CD14-positive monocyte (primary cell): ENCODE measurements at regions not wholly inside any gene's neighbourhood (a gene's known extent, or its start where the extent isn't known, plus 50 kb on each side); places are given as distances from the start of the nearest gene placed in this dataset.

Experiments
- DNase-seq, 3 donors: peaks; one replicate each; pipeline ENCODE4 v3.0.0-alpha.2; 2011 to 2022
- H2AFZ ChIP-seq: 2 replicates; pipeline ENCODE4 v1.6.0; 2012; ENCODE audit warnings: mild to moderate bottlenecking, low read depth, low read length, inconsistent platforms; ENCODE audit not compliant: insufficient read depth, poor library complexity, severe bottlenecking
- H3K27ac ChIP-seq, 2 donors: 1 replicate in 1 of 2; 2 replicates in 1 of 2; pipeline ENCODE4 v1.5.1; 2012 to 2013; ENCODE audit warnings: low read length in 2 of 2, control low read depth in 1 of 2, inconsistent platforms in 1 of 2, low read depth in 1 of 2, mild to moderate bottlenecking in 1 of 2
- H3K27me3 ChIP-seq, 2 donors: one replicate each; pipeline versions ENCODE4 v1.6.0 to v1.6.1; 2011 to 2013; ENCODE audit warnings: low read length in 2 of 2; ENCODE audit not compliant: control insufficient read depth in 2 of 2, insufficient read depth in 2 of 2
- H3K36me3 ChIP-seq, 2 donors: replicated peaks in 1 of 2; 1 replicate in 1 of 2; 2 replicates in 1 of 2; pipeline versions ENCODE4 v1.5.1 to v1.6.1; 2012 to 2013; ENCODE audit warnings: low read length in 2 of 2, control low read depth in 1 of 2, inconsistent platforms in 1 of 2, mild to moderate bottlenecking in 1 of 2; ENCODE audit not compliant: insufficient read depth in 2 of 2, control insufficient read depth in 1 of 2
- H3K4me1 ChIP-seq, 2 donors: 1 replicate in 1 of 2; 2 replicates in 1 of 2; pipeline versions ENCODE4 v1.5.1 to v1.6.1; 2012 to 2013; ENCODE audit warnings: low read length in 2 of 2, control low read depth in 1 of 2, inconsistent platforms in 1 of 2, mild to moderate bottlenecking in 1 of 2, moderate library complexity in 1 of 2; ENCODE audit not compliant: insufficient read depth in 2 of 2, control insufficient read depth in 1 of 2
- H3K4me2 ChIP-seq: replicated peaks from 2 replicates; pipeline ENCODE3; 2012; ENCODE audit warnings: low read length, moderate library complexity, mild to moderate bottlenecking; ENCODE audit not compliant: poor library complexity, severe bottlenecking; ENCODE audit errors: extremely low read depth
- H3K4me3 ChIP-seq, 3 experiments: fragments of 200-600 bp in 1 of 3; sonication (generic) in 1 of 3; replicated peaks in 1 of 3; 1 replicate in 2 of 3; 2 replicates in 1 of 3; pipeline ENCODE4 v1.5.1; 2011 to 2013; ENCODE audit warnings: low read length in 3 of 3, mild to moderate bottlenecking in 3 of 3, control low read depth in 2 of 3, low read depth in 2 of 3, inconsistent platforms in 1 of 3, moderate library complexity in 1 of 3
- H3K79me2 ChIP-seq: 2 replicates; pipeline ENCODE4 v1.6.0; 2012; ENCODE audit warnings: mild to moderate bottlenecking, control low read depth, inconsistent platforms, low read length, moderate library complexity; ENCODE audit not compliant: insufficient read depth
- H3K9ac ChIP-seq: 2 replicates; pipeline ENCODE4 v1.6.0; 2017; ENCODE audit warnings: low read length, mild to moderate bottlenecking; ENCODE audit not compliant: insufficient read depth, poor library complexity, severe bottlenecking
- H3K9me3 ChIP-seq, 2 donors: replicated peaks in 1 of 2; 1 replicate in 1 of 2; 2 replicates in 1 of 2; pipeline versions ENCODE4 v1.5.1 to v1.6.1; 2012 to 2013; ENCODE audit warnings: low read length in 2 of 2, control low read depth in 1 of 2; ENCODE audit not compliant: control insufficient read depth in 1 of 2, insufficient read depth in 1 of 2
- H4K20me1 ChIP-seq: 2 replicates; pipeline ENCODE4 v1.6.0; 2012; ENCODE audit warnings: mild to moderate bottlenecking, low read length, control low read depth, moderate library complexity; ENCODE audit not compliant: insufficient read depth
- H3K27ac Mint-ChIP-seq, 7 donors: one replicate each; pipeline ENCODE4 v1.8.0; 2020; ENCODE audit warnings: mild to moderate bottlenecking in 7 of 7, mixed read lengths in 7 of 7, moderate library complexity in 6 of 7, inconsistent platforms in 2 of 7
- H3K27me3 Mint-ChIP-seq, 3 donors: one replicate each; pipeline ENCODE4 v1.8.0; 2021 to 2022; ENCODE audit warnings: low read depth in 3 of 3, mild to moderate bottlenecking in 3 of 3, mixed read lengths in 3 of 3, moderate library complexity in 3 of 3, inconsistent platforms in 1 of 3
- H3K36me3 Mint-ChIP-seq, 2 donors: one replicate each; pipeline ENCODE4 v1.8.0; 2020; ENCODE audit warnings: mixed read lengths in 2 of 2, inconsistent platforms in 1 of 2, mild to moderate bottlenecking in 1 of 2
- H3K4me1 Mint-ChIP-seq: one replicate; pipeline ENCODE4 v1.8.0; 2020; ENCODE audit warnings: mild to moderate bottlenecking, mixed read lengths
- H3K4me3 Mint-ChIP-seq, 2 donors: one replicate each; pipeline ENCODE4 v1.8.0; 2020; ENCODE audit warnings: mild to moderate bottlenecking in 2 of 2, mixed read lengths in 2 of 2, moderate library complexity in 1 of 2
- H3K9me3 Mint-ChIP-seq, 7 donors: one replicate each; pipeline ENCODE4 v1.8.0; 2020 to 2022; ENCODE audit warnings: mixed read lengths in 7 of 7, mild to moderate bottlenecking in 6 of 7, moderate library complexity in 6 of 7, inconsistent platforms in 2 of 7
- CTCF ChIP-seq: fragments of 200-600 bp; IDR thresholded peaks from one replicate; pipeline ENCODE4 v1.8.0; 2022; ENCODE audit warnings: antibody characterized with exemption, mild to moderate bottlenecking
- WGBS: methylation state at CpG from one replicate; pipeline ENCODE4 v1.1.5; 2013; ENCODE audit warnings: missing lambda C conversion rate; ENCODE audit not compliant: insufficient coverage; 5-methylcytosine and 5-hydroxymethylcytosine counted together
- intact Hi-C, 2 donors: fragments of 100-400 bp; cut with micrococcal nuclease; formaldehyde crosslinking; loops; one replicate each; pipeline versions ENCODE4 v1.15.0 to v1.15.1; 2023

- no peak overlapping the region for H2AFZ ChIP-seq
- no peak overlapping the region for H3K27ac Mint-ChIP-seq
- no peaks in the 10 kb centered on the region for H3K79me2 ChIP-seq
- peaks cover 8 to 16% (median 9%) of the 10 kb centered on the region in 3 donors for H3K27me3 Mint-ChIP-seq
- no peaks in the 10 kb centered on the region for H3K27me3 ChIP-seq
- H3K27ac ChIP-seq, result no peak overlapping the region
- intact Hi-C loops, result no loop called here
- peaks cover 3% of the 10 kb centered on the region for H3K4me1 Mint-ChIP-seq
- no peak for DNase-seq
- no peak overlapping the region for H3K4me2 ChIP-seq
- no peaks in the 10 kb centered on the region for H3K9me3 ChIP-seq
- no peaks in the 10 kb centered on the region for H3K36me3 ChIP-seq
- no peak overlapping the region for H3K4me3 Mint-ChIP-seq
- H4K20me1 ChIP-seq, result no peaks in the 10 kb centered on the region
- peaks cover 0 to 4% (median 0%) of the 10 kb centered on the region in 7 donors for H3K9me3 Mint-ChIP-seq
- H3K4me3 ChIP-seq, result no peak overlapping the region
- WGBS, result 100% methylated on average over 1 of the region's 2 CpGs
- H3K36me3 Mint-ChIP-seq, result no peaks in the 10 kb centered on the region
- TF ChIP-seq CTCF, result no peak
- no peaks in the 10 kb centered on the region for H3K4me1 ChIP-seq
- H3K9ac ChIP-seq, result no peak overlapping the region
Measured at GRCh38 chr1:203992440-203992839, 80.5 kb upstream of the SOX13 start.

DNA sequence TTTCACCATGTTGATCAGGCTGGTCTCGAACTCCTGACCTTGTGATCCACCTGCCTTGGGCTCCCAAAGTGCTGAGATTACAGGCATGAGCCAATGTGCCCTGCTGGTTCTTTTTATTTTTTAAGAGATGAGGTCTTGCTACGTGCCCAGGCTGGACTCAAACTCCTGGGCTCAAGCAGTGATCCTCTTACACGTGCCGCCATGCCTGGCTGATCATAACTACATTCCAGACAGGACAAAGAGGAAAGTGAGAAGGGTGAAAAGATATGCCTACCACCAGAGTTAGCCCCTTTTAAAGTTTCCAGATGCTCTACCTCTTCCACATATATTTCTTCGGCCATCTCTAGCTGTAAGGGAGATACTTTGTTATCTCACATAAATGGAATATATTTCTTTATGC, 79.7 kb upstream of the SOX13 start:
- no peak overlapping the region for H3K4me2 ChIP-seq
- peaks cover 0 to 4% (median 0%) of the 10 kb centered on the region in 7 donors for H3K9me3 Mint-ChIP-seq
- TF ChIP-seq CTCF, result no peak
- H3K27me3 ChIP-seq, result no peaks in the 10 kb centered on the region
- peaks cover 3% of the 10 kb centered on the region for H3K4me1 Mint-ChIP-seq
- no peak overlapping the region for H3K27ac ChIP-seq
- H4K20me1 ChIP-seq, result no peaks in the 10 kb centered on the region
- H3K4me3 ChIP-seq, result no peak overlapping the region
- H3K27me3 Mint-ChIP-seq, result peaks cover 6 to 16% (median 9%) of the 10 kb centered on the region in 3 donors
- no peaks in the 10 kb centered on the region for H3K36me3 Mint-ChIP-seq
- H3K4me1 ChIP-seq, result no peaks in the 10 kb centered on the region
- DNase-seq, result no peak
- H3K9ac ChIP-seq, result no peak overlapping the region
- intact Hi-C loops, result no loop called here
- no peaks in the 10 kb centered on the region for H3K36me3 ChIP-seq
- 100% methylated on average over 1 of the region's 5 CpGs for WGBS
- H2AFZ ChIP-seq, result no peak overlapping the region
- no peaks in the 10 kb centered on the region for H3K79me2 ChIP-seq
- peak overlapping the region in 1 of 2 donors; percentile 26 for H3K4me3 Mint-ChIP-seq
- H3K27ac Mint-ChIP-seq, result no peak overlapping the region
- no peaks in the 10 kb centered on the region for H3K9me3 ChIP-seq
